ENCODE measurements at regions not wholly inside any gene's neighbourhood (a gene's known extent, or its start where the extent isn't known, plus 50 kb on each side); places are given as distances from the start of the nearest gene placed in this dataset.

- TF ChIP-seq CTCF (IDR thresholded peaks at IDR 0.05; ENCODE audit: low read length, missing control alignments), result no peak
- DNase-seq (ENCODE audit: low read depth), result peak; percentile 73
- no peak overlapping the region for H3K4me3 ChIP-seq (replicated peaks; ENCODE audit: low read depth, low read length)
Measured at GRCh38 chr4:137307806-137308205, 224.5 kb downstream of the PCDH18 start.

- no peak overlapping the region for H3K4me3 ChIP-seq (replicated peaks; ENCODE audit: low read depth, low read length)
- TF ChIP-seq CTCF (IDR thresholded peaks at IDR 0.05; ENCODE audit: low read length, missing control alignments), result no peak
- no peak for DNase-seq (ENCODE audit: low read depth)
Measured at GRCh38 chr4:137300776-137301175, 231.5 kb downstream of the PCDH18 start.

GRCh38 chr4:137299281-137299680 is 233.0 kb downstream of the PCDH18 start:
- no peak overlapping the region for H3K4me3 ChIP-seq (replicated peaks; ENCODE audit: low read depth, low read length)
- no peak for DNase-seq (ENCODE audit: low read depth)
- TF ChIP-seq CTCF (IDR thresholded peaks at IDR 0.05; ENCODE audit: low read length, missing control alignments), result no peak

- TF ChIP-seq CTCF (IDR thresholded peaks at IDR 0.05; ENCODE audit: low read length, missing control alignments), result no peak
- no peak overlapping the region for H3K4me3 ChIP-seq (replicated peaks; ENCODE audit: low read depth, low read length)
- DNase-seq (ENCODE audit: low read depth), result no peak
Measured at GRCh38 chr4:137293281-137293680, 239.0 kb downstream of the PCDH18 start.

- peak; percentile 57 for DNase-seq (ENCODE audit: low read depth)
- peak; percentile 52 for TF ChIP-seq CTCF (IDR thresholded peaks at IDR 0.05; ENCODE audit: low read length, missing control alignments)
- H3K4me3 ChIP-seq (replicated peaks; ENCODE audit: low read depth, low read length), result no peak overlapping the region
Measured at GRCh38 chr4:137283737-137284136, 248.6 kb downstream of the PCDH18 start.

- H3K4me3 ChIP-seq (replicated peaks; ENCODE audit: low read depth, low read length), result no peak overlapping the region
- no peak for DNase-seq (ENCODE audit: low read depth)
Measured at GRCh38 chr4:137278431-137278830, 253.9 kb downstream of the PCDH18 start.

More at GRCh38 chr4:137278431-137278830, 253.9 kb downstream of the PCDH18 start:
- no peak for TF ChIP-seq CTCF (IDR thresholded peaks at IDR 0.05; ENCODE audit: low read length, missing control alignments)

Measured in fibroblast of pulmonary artery (primary cell).